Hematopoietic multipotent progenitor cell (in vitro differentiated cells): ENCODE measurements at regions not wholly inside any gene's neighbourhood (a gene's known extent, or its start where the extent isn't known, plus 50 kb on each side); places are given as distances from the start of the nearest gene placed in this dataset.
"Not testable (repeated sequence)": the region's sequence is repeated elsewhere in the genome, so short reads cannot be mapped to it uniquely, and the experiment has no call there.

Source experiments
- DNase-seq, 3 donors: peaks; one replicate each; pipeline ENCODE4 v3.0.0-alpha.2; 2011 to 2015; ENCODE audit warnings: low read depth in 2 of 3, low spot score in 2 of 3

DNA sequence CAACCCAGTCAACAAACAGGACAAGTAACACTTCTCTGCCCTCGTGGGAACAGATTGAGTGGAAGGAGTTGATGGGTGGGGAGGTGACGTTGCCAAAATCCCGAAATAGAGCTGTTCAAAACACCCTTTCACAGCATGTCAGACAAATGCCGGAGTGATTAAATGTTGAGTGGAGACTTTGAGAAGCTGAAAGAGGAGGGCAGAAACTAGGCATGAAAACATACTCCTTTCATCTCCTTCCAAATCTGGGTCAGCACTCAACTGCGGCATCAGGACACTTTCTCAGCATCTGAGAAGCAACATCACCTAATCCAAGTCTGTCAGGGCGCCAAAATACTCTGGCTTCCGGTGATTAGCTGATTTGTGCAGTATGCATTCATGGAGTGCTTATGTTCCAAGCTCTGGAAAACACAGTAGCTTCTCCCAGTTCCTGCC is 51.5 kb upstream of the MRI1 start:
- no peak for DNase-seq

DNA sequence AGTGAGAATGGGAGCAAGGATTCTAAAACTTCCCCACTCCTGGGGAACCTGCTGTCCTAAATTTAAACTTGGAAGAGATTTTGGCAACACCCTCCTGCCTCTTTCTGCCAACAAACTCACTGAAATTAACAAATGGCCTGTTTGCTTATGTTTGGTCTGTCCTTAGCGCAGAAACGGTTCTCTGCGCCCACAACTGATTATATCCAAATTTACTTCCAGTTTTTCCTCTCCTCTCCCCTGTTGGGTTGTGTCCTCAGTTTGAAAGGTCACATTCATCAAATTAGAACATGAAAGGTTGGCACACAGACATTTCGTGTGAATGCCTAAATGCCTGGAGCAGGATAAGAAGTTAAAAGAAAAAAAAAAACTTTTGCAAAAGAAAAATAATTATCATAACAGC is 56.4 kb upstream of the MRI1 start:
- DNase-seq, result no peak

DNA sequence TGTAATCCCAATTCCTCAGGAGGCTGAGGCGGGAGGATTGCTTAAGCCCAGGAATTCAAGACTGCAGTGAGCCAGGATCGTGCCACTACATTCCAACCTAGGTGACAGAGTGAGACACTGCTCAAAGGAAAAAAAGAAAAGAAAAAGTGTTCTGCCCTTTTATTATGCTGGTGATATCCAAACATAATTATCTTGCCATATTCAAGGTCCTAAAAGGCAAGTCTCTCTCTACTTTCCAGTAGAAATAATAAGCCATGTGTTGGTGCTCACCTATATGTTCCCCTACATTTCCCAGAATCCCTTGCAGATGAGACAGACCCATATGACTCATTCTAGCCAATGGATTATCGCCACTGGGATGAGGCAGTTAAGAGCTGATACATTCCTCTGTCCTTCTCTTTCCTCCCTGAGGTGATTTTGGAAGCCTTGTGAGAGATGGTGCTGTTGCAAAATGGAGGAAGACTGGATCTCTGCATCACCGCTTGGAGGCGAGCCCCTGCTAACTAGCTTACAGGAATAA is 58.3 kb upstream of the MRI1 start:
- DNase-seq, result no peak

DNA sequence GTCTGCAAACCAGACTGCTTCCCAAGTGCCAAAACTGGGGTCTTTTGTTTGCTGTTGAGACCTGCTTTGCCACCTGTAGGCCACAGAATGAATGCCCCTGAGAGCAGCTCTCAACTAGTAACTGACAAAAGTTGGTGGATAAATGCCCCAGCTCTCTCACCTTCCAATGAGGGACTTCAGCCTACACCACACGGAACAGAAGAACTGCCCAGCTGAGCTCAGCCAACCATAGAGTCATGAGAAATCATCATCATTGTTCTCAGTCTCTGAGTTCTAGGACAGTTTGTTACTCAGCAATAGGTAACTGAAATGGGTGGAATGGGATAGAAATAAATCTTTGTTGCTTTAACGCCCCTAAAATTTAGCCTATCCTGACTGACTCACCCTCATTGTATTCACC is 59.1 kb upstream of the MRI1 start:
- no peak for DNase-seq

DNA sequence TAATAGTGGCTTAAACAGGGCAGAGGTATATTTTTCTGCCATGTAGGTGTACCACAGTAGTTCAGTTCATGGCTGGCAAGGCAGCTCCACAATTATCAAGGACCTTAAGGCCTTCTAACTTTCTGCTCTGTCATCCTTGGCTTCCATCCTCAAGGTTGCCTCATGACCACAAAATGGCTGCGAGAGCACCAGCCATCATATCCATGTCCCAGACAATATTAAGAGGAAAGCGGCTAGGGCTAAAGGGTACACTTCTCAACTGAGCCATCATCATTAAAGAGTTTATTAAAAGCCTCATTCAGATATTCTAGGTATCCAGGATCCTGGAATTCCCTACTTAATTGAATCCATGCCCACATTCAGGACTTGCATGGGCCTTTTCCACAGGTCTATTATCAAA is 62.7 kb upstream of the MRI1 start:
- no peak for DNase-seq

DNA sequence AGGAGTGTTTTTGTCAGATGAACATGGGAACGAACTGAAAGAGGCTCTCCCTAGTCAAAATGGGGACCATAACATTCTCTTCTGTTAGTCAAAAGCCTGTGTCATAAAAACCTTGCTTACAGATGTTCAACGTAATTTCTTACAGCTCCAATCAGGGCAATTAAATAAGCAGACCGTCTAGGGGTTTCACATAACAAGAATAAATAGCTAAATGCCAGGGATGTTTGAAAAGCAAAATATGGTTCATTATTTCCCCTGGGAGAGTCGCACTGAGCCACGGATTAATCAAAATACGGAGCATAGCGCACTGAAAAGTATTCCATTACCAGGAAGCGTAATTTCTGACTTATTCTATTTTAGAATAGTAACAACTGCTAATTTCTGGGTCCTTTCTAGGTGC is 63.7 kb upstream of the MRI1 start:
- no peak for DNase-seq

DNA sequence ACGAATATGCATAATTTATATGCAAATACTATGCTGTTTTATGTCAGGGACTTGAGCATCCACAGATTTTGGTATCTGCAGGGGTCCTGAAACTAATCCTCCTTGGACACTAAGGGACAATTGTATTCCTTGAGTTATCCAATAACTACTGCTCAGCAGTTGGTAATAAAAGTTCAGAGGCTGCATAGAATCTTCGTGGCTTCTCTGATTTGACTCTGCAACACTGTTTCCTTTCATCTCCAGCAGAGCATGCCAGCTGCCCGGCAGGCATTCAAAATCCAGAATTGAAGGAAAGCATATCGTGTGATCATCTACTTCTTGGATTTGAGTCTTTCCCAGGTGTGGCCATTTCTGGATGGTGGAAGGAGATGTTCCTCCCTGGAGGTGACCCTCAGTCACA is 64.5 kb upstream of the MRI1 start:
- DNase-seq, result no peak

DNA sequence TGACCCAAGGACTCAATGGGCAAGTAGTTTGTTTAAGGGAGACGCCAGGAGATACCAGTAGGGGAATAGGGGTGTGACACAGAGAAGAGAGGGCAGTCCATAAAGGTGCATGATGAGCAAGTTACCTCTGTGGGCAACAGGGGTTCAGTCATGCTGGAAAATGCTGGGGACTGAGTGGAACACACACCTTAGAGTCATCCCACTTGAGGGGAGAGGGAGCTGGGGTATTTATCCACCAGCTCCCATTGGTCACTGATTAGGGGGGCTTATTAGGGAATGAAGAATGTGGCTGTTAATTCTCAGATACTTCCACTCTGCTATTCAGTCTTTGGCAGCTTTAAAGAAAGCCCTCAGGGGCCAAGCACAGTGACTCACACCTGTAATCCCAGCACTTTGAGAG is 67.5 kb upstream of the MRI1 start:
- DNase-seq, result no peak

DNA sequence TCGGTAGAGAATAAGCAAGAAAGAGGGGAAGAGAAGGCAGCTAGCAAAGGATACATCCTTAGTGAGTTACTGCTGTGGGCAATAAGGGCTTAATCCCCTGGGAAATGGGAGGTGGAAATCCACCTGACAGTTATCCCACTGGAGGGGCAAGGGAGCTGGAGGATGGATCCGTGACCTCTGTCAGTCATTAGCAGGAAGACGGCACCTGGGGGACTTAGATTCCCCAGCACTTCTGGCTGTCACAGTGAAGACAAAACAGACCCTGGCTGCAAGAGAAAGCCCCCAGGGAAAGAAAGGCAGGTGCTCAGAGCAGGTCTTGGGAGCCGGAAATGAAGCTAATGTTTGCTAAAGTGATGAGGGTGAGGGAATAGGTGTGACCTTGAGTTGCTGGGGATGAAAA is 70.4 kb upstream of the MRI1 start:
- no peak for DNase-seq

DNA sequence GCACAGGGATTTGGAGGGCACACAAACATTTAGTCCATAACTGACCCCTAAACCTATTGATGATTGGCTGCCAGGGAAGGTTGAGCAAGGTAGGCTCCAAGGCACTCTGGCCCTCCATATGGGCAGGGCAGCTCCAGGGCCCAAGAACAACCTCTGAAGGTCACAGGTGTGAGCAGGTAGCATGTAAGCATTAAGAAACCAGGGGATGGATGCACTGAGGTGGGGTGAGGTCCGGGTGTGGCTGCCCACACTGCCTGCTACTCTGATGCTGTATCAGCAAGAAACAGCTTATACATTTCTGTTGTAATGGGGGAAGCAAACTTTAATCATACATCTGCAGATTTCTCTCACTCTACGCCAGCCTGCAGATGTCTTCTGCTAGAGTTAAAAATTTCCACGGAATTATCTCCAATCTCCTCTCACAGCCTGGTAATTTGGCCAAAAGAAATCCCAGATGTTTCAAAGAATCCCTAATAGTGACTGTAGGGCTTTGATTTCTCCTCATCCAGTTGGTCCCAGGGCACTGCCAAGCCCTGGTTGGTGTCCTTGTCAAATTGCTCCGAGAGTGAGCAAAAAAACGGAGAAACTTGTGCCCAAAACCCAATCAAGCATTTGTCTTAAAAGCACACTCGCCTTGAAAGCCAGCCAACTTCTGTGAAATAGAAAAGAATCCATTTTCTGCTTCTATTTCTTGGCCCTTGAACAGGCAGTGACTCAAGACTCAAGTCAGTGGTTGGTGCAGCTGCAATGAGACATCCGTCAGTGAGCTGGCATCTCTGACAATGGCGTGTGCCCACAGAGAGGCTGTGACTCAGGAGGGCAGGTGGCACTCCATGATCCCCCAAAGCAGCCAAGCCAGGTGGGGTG is 72.5 kb upstream of the MRI1 start:
- DNase-seq, result peak in 1 of 3 donors; percentile 4

DNA sequence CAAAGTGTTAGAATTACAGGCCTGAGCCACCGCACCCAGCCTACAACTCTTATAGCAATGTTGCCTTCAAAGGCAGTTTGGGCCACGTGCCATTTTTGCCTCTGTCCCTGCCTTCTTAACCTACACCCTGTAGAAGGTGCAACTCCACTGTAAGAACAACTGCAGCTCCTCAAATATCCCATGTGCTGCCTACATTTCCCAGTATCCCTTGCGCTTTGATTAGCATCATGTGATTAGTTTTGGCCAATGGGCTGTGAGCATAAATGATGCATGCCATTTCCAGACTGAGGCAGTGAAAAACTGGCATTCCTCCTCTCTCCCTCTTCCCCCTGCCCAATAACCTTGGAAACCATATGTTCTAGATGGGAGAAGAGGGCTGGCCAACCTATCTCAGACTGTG is 75.2 kb upstream of the MRI1 start:
- DNase-seq, result peak in 1 of 3 donors; percentile 22

DNA sequence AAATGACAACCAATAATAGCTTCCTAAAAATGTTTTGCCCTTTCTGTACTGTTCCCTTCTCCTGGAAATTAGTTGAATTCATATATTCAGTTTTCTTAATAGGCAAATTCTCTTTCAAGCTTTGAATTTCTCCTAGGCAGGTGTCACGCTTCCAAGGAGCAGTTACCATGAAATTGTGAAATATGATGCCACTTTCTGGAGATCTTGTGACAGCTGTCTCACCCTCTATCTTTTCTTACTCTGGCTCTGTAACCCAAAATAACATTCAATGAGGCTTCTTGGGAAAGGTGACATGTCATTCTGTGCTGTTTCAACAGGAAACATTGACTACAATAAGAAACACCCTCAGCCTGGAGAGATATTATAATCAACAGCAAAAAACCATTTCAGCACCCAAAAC is 80.3 kb upstream of the MRI1 start:
- DNase-seq, result no peak

DNA sequence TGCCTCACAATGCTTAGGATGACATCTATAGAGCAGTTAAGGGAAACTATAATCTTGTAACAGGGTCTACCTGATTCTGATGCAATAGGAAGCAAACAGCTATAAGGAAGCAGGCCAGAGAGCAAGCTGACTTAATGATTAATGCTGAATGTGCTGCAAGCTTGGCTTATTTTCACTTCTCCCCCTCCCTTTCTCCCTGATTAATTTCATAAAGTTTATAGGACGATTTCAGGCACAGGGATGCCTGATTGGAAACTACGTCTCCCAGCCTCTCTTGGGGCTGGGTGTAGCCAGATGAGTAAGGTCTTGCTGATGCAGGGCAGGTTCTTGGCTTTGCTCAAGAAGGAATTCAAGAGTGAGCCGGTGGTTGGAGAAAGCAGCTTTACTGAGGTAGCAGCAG is 82.8 kb upstream of the MRI1 start:
- no peak for DNase-seq

DNA sequence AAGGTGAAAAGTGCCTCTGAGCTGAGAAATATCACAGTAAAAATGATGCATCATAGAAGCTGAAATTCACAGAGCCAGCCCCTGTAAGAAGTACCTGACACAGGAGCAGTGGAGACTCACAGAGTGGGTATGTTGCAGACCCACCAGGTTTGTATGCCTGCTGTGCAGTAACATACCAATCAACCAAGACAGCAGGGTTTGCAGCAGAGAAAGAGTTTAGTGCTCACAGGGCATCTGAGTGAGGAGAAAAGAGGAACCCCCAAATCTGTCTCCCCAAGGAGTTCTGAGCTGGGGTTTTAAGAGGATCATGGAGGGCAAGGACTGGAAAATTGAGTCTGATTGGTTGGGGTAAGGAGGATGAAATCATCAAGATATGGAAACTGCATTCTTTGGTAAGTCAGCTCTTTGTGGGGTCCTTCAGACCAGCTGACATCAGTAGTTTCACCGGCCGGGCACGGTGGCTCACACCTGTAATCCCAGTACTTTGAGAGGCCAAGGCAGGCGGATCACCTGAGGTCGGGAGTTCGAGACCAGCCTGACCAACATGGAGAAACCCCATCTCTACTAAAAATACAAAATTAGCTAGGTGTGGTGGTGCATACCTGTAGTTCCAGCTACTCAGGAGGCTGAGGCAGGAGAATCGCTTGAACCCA is 83.5 kb upstream of the MRI1 start:
- not testable (repeated sequence) for DNase-seq

DNA sequence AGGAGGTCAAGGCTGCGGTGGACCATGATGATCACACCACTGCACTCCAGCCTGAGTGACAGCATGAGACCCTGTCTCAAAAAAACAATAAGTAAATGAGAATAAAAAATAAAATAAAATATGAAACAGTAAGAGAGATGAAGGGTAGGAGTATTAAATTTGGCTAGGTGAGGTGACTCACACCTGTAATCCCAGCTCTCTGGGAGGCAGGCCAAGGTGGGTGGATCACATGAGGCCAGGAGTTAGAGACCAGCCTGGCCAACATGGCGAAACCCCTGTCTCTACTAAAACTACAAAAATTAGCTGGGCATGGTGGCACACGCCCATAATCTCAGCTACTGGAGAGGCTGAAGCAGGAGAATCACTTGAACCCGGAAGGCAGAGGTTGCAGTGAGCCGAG is 87.4 kb upstream of the MRI1 start:
- not testable (repeated sequence) for DNase-seq

DNA sequence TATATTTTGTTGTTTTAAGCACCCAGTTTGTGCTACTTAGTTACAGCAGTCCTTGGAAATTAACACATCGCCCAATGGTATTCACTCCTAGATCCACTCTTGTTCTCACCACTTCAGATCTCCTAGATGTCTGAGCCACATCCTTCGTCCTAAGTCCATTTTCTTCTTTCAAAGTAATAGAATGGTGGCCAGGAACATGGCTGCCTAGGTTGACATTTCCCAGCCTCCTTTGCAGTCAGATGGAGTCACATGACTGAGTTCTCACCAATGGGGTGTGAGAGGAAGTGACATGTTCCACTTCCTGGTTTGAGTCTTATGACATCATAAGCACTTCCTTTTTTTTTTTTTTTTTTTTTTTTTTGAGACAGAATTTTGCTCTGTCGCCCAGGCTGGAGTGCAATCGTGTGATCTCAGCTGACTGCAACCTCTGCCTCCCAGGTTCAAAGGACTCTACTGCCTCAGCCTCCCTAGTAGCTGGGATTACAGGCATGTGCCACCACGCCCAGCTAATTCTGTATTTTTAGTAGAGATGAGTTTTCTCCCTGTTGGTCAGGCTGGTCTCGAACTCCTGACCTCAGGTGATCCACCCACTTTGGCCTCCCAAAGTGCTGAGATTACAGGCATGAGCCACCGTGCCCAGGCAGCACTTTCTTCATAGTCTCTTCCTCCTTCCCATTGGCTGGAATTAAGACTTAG is 91.7 kb upstream of the MRI1 start:
- peak in 2 of 3 donors; percentile 52 to 72 for DNase-seq

DNA sequence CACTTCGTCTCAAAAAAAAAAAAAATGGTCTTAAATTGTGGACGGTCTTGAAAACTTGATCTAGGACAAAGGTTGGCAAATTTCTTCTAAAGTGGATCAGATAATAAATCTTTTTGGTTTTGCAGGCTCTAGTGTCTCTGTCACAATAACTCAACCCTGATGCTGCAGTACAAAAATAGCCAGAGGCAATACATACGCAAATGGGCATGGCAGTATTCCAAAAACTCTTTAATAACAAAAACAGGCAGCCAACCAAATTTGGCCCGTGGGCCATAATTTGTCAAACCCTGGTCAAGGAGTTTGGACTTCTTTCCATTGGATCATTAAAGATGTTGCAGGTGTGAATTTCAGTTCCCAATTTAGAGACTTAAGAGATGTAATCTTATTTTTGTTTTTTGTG is 93.5 kb upstream of the MRI1 start:
- DNase-seq, result no peak

DNA sequence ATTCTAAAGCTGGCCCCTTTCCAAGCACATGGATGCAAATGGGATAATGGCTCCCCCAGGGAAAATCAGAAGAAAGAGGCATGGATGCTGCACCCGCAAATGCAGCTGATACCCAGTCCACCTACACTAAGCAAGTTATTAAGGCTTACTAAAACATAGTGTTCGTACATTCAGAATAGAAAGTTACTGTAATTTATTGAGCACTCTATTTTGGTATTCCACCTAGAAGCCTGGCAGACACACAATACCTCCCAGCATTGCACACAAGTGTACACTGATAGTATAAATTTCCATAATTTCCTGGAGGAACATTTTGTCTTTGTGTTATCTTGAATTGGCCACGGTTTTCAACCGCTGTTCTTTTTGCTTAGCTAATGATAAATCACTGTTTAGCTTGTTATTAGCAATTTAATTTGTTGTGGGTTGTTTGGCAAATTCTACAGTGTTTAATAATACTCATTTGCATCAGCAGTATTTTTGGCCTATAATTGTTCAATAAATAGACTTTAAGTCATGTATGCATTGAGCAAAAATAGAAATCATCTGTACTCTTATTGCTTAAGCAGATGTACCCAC is 94.5 kb upstream of the MRI1 start:
- no peak for DNase-seq

DNA sequence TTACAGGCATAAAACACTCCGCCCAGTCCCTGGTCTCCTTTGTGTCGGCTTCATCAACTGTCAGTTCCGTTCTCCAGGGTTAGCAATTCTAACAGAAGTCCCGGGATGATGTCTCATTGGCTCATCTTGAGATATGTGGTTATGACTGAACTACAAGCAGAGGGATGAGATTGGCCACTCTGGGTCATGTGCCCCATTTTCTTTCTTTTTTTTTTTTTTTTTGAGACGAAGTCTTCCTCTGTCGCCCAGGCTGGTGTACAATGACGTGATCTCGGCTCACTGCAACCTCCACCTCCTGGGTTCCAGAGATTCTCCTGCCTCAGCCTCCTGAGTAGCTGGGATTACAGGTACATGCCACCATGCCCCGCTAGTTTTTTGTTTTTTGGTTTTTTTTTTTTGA is 95.4 kb upstream of the MRI1 start:
- DNase-seq, result no peak

DNA sequence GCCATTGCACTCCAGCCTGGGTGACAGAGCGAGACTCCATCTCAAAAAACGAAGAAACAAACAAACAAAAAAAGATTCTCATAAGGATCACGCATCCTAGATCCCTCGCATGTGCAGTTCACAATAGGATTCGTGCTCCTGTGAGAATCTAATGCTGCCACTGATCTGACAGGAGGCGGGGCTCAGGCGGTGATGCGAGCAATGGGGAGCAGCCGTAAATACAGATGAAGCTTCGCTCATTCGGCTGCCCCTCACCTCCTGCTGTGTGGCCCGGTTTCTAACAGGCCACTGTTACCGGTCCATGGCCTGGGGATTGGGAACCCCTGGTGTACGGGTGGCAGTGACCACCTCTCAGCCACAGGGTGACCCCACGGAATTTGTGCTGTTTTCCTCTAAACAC is 98.2 kb upstream of the MRI1 start:
- no peak for DNase-seq
